ENCODE measurements at regions not wholly inside any gene's neighbourhood (a gene's known extent, or its start where the extent isn't known, plus 50 kb on each side); places are given as distances from the start of the nearest gene placed in this dataset.

DNA sequence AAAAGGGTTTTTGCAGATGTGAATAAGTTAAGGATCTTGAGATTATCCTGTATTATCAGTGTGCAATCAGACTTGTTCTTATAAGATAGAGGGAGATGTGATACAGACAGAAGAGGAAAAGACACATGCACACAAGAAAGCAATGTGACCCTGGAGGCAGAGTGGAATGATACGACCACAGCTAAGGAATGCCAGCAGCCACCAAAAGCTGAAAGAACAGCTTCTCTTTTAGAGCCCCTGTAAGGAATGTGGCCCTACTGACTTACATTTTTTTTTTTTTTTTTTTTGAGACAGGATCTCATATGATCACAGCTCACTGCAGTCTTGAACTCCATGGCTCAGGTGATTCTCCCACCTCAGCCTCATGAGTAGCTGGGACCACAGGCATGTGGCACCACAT, 62.3 kb upstream of the CNTNAP4 start:
- no peak for DNase-seq (ENCODE audit: low spot score)
- no peak overlapping the region for H3K4me3 Mint-ChIP-seq
- H3K27ac Mint-ChIP-seq: no peak overlapping the region
- no peaks in the 10 kb centered on the region for H3K27me3 Mint-ChIP-seq (ENCODE audit: insufficient read depth)
- H3K36me3 Mint-ChIP-seq (ENCODE audit: low read depth): no peaks in the 10 kb centered on the region
- H3K9me3 Mint-ChIP-seq: peaks cover 9% of the 10 kb centered on the region
- intact Hi-C loops (cut with micrococcal nuclease): no loop called here
- no peaks in the 10 kb centered on the region for H3K4me1 Mint-ChIP-seq (ENCODE audit: low read depth)

DNA sequence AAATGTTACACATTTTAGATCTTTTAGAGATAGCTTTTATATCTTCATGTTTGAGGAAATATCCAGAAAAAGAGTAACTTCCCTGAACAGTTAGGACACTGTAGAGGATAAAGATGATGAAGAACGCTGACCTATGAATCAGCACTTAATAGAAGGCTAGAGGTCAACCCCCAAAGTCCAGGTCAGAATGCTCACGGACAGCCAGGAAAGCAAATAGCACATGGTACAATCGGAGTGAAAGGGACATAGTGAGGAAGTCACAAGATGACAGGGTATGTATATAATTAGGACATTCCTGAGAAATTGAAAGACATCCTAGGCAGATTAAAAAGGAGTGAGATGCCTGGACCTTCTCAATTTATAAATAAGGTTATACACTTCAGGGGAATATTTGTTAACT, 55.1 kb upstream of the CNTNAP4 start:
- H3K27ac Mint-ChIP-seq: no peak overlapping the region

GRCh38 chr16:76222853-76223252, 54.3 kb upstream of the CNTNAP4 start:
- no peaks in the 10 kb centered on the region for H3K36me3 Mint-ChIP-seq (ENCODE audit: low read depth)

More for the DNA sequence above, 55.1 kb upstream of the CNTNAP4 start:
- intact Hi-C loops (cut with micrococcal nuclease): no loop called here
- Mint-ChIP-seq H3K4me3 (no peak overlapping the region), H3K9me3 (peaks cover 3% of the 10 kb centered on the region), H3K36me3 (ENCODE audit: low read depth) (no peaks in the 10 kb centered on the region), H3K27me3 (ENCODE audit: insufficient read depth) (no peaks in the 10 kb centered on the region), H3K4me1 (ENCODE audit: low read depth) (no peaks in the 10 kb centered on the region)
- no peak for DNase-seq (ENCODE audit: low spot score)

DNA sequence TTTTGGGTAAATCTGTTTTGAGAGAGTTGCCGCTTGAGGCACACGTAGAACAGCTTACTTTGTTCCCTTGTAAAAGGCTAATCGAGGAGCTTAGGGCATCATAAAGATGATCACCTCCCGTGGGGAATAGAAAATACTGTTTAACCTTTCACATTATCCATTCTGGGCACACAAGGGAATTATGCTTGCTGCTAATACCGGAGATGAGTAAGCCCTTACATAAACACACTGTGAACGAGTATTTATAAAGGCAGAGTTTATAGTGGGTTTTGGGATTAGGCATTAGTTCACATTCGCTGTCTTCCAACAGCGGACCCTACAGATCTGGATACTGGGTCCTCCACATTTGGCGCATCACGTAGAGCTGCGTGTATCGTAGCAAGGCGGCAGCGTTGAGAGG, 51.2 kb upstream of the CNTNAP4 start:
- intact Hi-C loops (cut with micrococcal nuclease): no loop called here
- H3K27ac Mint-ChIP-seq: no peak overlapping the region
- no peaks in the 10 kb centered on the region for H3K36me3 Mint-ChIP-seq (ENCODE audit: low read depth)
- no peaks in the 10 kb centered on the region for H3K27me3 Mint-ChIP-seq (ENCODE audit: insufficient read depth)
- H3K4me1 Mint-ChIP-seq (ENCODE audit: low read depth): no peaks in the 10 kb centered on the region
- DNase-seq (ENCODE audit: low spot score): no peak
- no peak overlapping the region for H3K4me3 Mint-ChIP-seq
- H3K9me3 Mint-ChIP-seq: peaks cover 4% of the 10 kb centered on the region

More at GRCh38 chr16:76222853-76223252, 54.3 kb upstream of the CNTNAP4 start:
- Mint-ChIP-seq H3K9me3 (peaks cover 3% of the 10 kb centered on the region), H3K4me1 (ENCODE audit: low read depth) (no peaks in the 10 kb centered on the region), H3K27me3 (ENCODE audit: insufficient read depth) (no peaks in the 10 kb centered on the region), H3K27ac (no peak overlapping the region), H3K4me3 (no peak overlapping the region)
- DNase-seq (ENCODE audit: low spot score): no peak
- intact Hi-C loops (cut with micrococcal nuclease): no loop called here

- DNase-seq (ENCODE audit: low spot score): no peak
- Mint-ChIP-seq H3K4me1 (ENCODE audit: low read depth) (no peaks in the 10 kb centered on the region), H3K27me3 (ENCODE audit: insufficient read depth) (no peaks in the 10 kb centered on the region), H3K9me3 (peaks cover 7% of the 10 kb centered on the region), H3K36me3 (ENCODE audit: low read depth) (no peaks in the 10 kb centered on the region), H3K4me3 (no peak overlapping the region), H3K27ac (no peak overlapping the region)
- intact Hi-C loops (cut with micrococcal nuclease): no loop called here
These were observed 50.7 kb upstream of the CNTNAP4 start for GRCh38 chr16:76226481-76226880.
